Loucy (cell line): ENCODE measurements at regions not wholly inside any gene's neighbourhood (a gene's known extent, or its start where the extent isn't known, plus 50 kb on each side); places are given as distances from the start of the nearest gene placed in this dataset.

ENCODE experiments used
- CTCF ChIP-seq: fragments of 200-600 bp; sonication (generic); conservative IDR thresholded peaks from 2 replicates; pipeline ENCODE4 v1.5.1; 2014; ENCODE audit warnings: mild to moderate bottlenecking, antibody characterized with exemption, low read length
- EZH2phosphoT487 ChIP-seq: fragments of 200-600 bp; IDR thresholded peaks from 2 replicates; pipeline ENCODE4 v1.6.1; 2018; ENCODE audit warnings: antibody characterized with exemption, mild to moderate bottlenecking, moderate library complexity, borderline replicate concordance

- TF ChIP-seq CTCF (no peak), EZH2phosphoT487 (no peak)
Measured at GRCh38 chr6:155709262-155709661, 253.6 kb upstream of the NOX3 start.
